Mammary epithelial cell (primary cell): ENCODE measurements at regions not wholly inside any gene's neighbourhood (a gene's known extent, or its start where the extent isn't known, plus 50 kb on each side); places are given as distances from the start of the nearest gene placed in this dataset.

Experiments used
- CTCF ChIP-seq, 2 donors: IDR thresholded peaks in 1 of 2; conservative IDR thresholded peaks in 1 of 2; 2 replicates each; pipeline ENCODE4 v1.5.1; 2011 to 2012; ENCODE audit warnings: inconsistent platforms in 2 of 2, low read length in 2 of 2, mild to moderate bottlenecking in 2 of 2, control low read depth in 1 of 2, low read depth in 1 of 2; ENCODE audit not compliant: insufficient read depth in 1 of 2; ENCODE audit errors: extremely low read depth in 1 of 2
- EZH2 ChIP-seq: IDR thresholded peaks from 2 replicates; pipeline ENCODE4 v1.6.1; 2012; ENCODE audit warnings: low read length, inconsistent platforms, borderline replicate concordance

- TF ChIP-seq CTCF (conservative IDR thresholded peaks at IDR 0.05 in 1 of 2, IDR thresholded peaks at IDR 0.05 in 1 of 2; ENCODE audit: extremely low read depth in 1 of 2, insufficient read depth in 1 of 2, low read depth in 1 of 2, low read length in 2 of 2) (no peak), EZH2 (no peak)
Measured at GRCh38 chr5:2651116-2651515, 100.4 kb downstream of the IRX2 start.
